Activated naive CD8-positive, alpha-beta T cell treated with anti-CD3 and anti-CD28 coated beads, Interleukin-2, amount 50 U/mL, for 16 hours (primary cell): ENCODE measurements at regions not wholly inside any gene's neighbourhood (a gene's known extent, or its start where the extent isn't known, plus 50 kb on each side); places are given as distances from the start of the nearest gene placed in this dataset.

Experiments used
- DNase-seq: peaks from one replicate; pipeline ENCODE4 v3.0.0-alpha.2; 2020; ENCODE audit warnings: low read depth, low spot score

GRCh38 chr3:10702961-10703740 is 112.9 kb upstream of the SLC6A11 start:
- no peak for DNase-seq

GRCh38 chr3:10703875-10704274 is 112.2 kb upstream of the SLC6A11 start:
- no peak for DNase-seq

- no peak for DNase-seq
These were observed 109.8 kb upstream of the SLC6A11 start for GRCh38 chr3:10706156-10706739.

GRCh38 chr3:10706740-10707399 is 109.2 kb upstream of the SLC6A11 start:
- no peak for DNase-seq

GRCh38 chr3:10707400-10708215 is 108.4 kb upstream of the SLC6A11 start:
- DNase-seq: no peak

- no peak for DNase-seq
These were observed 107.7 kb upstream of the SLC6A11 start for GRCh38 chr3:10708216-10708893.

GRCh38 chr3:10709110-10709781 is 106.8 kb upstream of the SLC6A11 start:
- no peak for DNase-seq

GRCh38 chr3:10712121-10712520 is 103.9 kb upstream of the SLC6A11 start:
- DNase-seq: no peak

GRCh38 chr3:10713656-10714055 is 102.4 kb upstream of the SLC6A11 start:
- no peak for DNase-seq

GRCh38 chr3:10715886-10716285 is 100.1 kb upstream of the SLC6A11 start:
- DNase-seq: no peak

GRCh38 chr3:10716964-10717363 is 99.1 kb upstream of the SLC6A11 start:
- no peak for DNase-seq

GRCh38 chr3:10717756-10718155 is 98.3 kb upstream of the SLC6A11 start:
- DNase-seq: no peak

- DNase-seq: no peak
These were observed 94.9 kb upstream of the SLC6A11 start for GRCh38 chr3:10721101-10721500.

GRCh38 chr3:10722911-10723310 is 93.1 kb upstream of the SLC6A11 start:
- no peak for DNase-seq

- DNase-seq: no peak
These were observed 92.0 kb upstream of the SLC6A11 start for GRCh38 chr3:10723991-10724390.

GRCh38 chr3:10725067-10725466 is 91.0 kb upstream of the SLC6A11 start:
- no peak for DNase-seq

- no peak for DNase-seq
These were observed 90.2 kb upstream of the SLC6A11 start for GRCh38 chr3:10725846-10726245.

- no peak for DNase-seq
These were observed 89.2 kb upstream of the SLC6A11 start for GRCh38 chr3:10726787-10727186.

GRCh38 chr3:10729439-10729838 is 86.6 kb upstream of the SLC6A11 start:
- DNase-seq: no peak

- no peak for DNase-seq
These were observed 83.7 kb upstream of the SLC6A11 start for GRCh38 chr3:10732292-10732691.

GRCh38 chr3:10733297-10733696 is 82.7 kb upstream of the SLC6A11 start:
- no peak for DNase-seq
